Fibroblast of pulmonary artery (primary cell): ENCODE measurements at regions not wholly inside any gene's neighbourhood (a gene's known extent, or its start where the extent isn't known, plus 50 kb on each side); places are given as distances from the start of the nearest gene placed in this dataset.

Source experiments
- DNase-seq: peaks from one replicate; pipeline ENCODE4 v3.0.0-alpha.2; 2010; ENCODE audit warnings: low read depth
- H3K4me3 ChIP-seq: replicated peaks from 2 replicates; pipeline ENCODE4 v1.5.1; 2011; ENCODE audit warnings: low read depth, mild to moderate bottlenecking, control low read depth, low read length, moderate library complexity
- TF ChIP-seq, protein P1 (sequence below): IDR thresholded peaks from 2 replicates; pipeline ENCODE4 v1.5.1; 2011; ENCODE audit warnings: mild to moderate bottlenecking, control low read depth, low read length, inconsistent platforms; ENCODE audit errors: missing control alignments

DNA sequence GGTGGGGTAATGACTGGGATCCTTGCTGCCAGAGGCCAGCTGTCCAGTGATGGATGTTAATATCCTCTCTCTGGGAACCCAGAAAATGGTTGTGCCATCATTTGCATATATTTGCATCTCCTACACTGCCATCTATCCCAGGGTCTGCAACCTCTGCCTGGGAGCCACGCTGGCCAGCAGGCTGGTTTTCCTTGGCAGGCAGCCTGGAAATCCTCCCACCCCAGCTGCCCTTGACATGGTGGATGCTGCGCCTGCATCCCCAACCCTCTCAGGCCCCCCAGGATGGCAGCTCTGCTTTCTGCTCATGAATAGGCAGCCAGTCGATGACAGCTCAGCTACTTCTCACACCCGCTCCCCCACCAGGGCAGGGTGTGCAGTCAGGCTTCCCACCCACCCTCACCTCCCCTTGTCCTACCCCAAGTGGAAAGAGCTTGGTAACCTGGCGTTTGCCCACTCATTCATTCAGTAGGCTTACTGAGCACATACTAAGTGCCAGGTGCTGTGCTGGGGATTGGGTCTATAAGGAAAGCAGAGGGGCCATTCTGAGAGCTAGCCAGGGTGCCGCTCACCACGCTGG, 202.5 kb downstream of the TRIM29 start:
- no peak for DNase-seq
- no peak overlapping the region for H3K4me3 ChIP-seq
- TF ChIP-seq, protein P1, sequence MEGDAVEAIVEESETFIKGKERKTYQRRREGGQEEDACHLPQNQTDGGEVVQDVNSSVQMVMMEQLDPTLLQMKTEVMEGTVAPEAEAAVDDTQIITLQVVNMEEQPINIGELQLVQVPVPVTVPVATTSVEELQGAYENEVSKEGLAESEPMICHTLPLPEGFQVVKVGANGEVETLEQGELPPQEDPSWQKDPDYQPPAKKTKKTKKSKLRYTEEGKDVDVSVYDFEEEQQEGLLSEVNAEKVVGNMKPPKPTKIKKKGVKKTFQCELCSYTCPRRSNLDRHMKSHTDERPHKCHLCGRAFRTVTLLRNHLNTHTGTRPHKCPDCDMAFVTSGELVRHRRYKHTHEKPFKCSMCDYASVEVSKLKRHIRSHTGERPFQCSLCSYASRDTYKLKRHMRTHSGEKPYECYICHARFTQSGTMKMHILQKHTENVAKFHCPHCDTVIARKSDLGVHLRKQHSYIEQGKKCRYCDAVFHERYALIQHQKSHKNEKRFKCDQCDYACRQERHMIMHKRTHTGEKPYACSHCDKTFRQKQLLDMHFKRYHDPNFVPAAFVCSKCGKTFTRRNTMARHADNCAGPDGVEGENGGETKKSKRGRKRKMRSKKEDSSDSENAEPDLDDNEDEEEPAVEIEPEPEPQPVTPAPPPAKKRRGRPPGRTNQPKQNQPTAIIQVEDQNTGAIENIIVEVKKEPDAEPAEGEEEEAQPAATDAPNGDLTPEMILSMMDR = no peak

DNA sequence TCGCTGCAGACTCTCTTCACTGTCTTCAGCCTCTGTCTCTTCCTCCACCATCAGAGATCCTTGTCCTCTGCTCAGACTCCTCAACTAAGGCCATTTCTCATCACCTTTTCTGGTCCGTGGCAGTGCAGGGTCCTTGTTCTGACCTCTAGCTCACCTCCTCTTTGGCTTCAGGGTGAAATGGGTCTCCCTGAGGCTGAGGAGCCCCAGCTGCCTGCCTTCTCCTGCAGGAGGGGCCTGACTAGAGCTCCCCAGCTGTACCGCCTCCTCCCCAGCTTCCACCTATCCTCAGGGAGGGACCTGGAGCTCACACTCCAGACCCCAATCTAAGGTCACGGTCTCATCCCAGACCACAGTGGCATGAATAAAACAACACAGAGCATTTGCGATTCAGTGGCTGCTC, 203.0 kb downstream of the TRIM29 start:
- TF ChIP-seq, protein P1 = no peak
- H3K4me3 ChIP-seq = no peak overlapping the region
- no peak for DNase-seq

- TF ChIP-seq, protein P1 = no peak
Measured at GRCh38 chr11:119934267-119934666, 203.6 kb downstream of the TRIM29 start.

DNA sequence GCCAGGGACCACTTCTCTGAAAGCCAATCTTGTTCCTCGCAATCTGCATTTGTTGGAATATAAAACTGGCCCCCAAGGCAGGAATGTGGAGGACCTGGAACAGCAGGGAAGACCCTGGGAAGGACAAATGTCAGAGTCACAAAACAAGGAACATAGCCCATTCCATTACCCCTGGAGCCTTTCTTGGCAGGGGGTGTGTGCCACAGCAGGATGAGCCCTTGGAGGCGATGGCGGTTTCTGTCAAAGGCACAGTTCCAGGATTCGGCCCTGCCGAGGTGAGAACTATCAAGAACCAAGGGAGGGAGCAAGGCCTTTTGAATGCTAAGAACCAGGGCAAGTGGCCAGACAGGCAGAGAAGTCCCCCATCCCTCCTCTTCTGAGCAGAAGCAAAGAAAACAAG, 204.3 kb downstream of the TRIM29 start:
- no peak overlapping the region for H3K4me3 ChIP-seq
- DNase-seq = no peak
- TF ChIP-seq, protein P1 = no peak

More at GRCh38 chr11:119934267-119934666, 203.6 kb downstream of the TRIM29 start:
- no peak overlapping the region for H3K4me3 ChIP-seq
- DNase-seq = no peak

DNA sequence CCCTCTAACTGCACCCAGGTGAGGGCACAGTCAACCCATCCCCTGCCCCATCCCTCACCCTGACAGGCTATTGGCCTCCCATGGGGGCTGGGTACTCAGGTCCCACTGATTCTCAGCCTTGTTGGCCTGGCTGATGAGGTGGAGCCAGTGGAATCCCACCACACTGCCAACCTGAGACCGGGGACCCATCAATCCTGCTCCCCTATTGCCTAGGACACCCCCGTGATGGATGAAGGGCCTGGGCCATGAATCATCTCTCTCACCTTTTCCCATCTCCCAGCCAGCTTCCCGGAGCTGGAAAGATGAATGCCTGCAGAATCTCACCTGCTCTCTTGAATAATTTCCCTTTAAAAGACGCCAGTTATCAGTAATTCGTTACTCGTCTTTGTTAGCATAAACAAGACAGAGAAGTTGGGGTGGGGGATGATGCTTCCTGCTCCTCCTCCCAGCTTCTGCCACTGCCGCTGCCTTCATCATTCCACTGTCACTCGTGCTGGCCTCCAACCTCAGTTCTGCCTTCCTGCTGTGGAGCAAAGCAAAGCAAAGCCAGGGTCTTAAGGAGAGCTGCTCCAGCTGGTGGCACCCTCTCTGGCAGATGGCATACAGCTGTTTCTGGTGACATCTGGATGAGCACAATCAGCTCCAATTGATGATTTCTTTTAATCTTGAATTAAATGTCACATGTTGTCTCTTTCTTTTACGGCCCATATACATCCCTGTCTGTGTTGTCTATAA, 204.0 kb upstream of the NECTIN1 start:
- TF ChIP-seq, protein P1 = no peak
- DNase-seq = no peak
- no peak overlapping the region for H3K4me3 ChIP-seq

DNA sequence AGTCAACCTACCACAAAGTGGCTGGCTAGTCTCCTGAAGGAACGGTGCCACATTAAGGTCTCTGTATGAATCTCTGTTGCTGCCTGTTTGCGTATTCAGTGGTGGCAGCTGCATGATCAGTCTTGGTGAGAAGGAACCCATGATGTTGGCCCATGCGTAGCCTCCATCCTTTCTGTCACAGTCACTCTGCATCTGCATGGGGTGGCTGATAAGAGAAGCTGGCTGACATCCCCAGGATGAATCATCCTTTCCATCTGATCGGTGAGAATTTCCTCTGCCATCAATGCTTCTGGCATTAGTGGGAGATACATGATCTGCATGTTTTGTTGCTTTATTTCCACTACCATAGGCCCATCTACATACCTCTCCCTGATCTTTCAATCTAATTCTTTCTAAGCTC, 199.0 kb upstream of the NECTIN1 start:
- TF ChIP-seq, protein P1 = no peak
- H3K4me3 ChIP-seq = no peak overlapping the region
- no peak for DNase-seq

DNA sequence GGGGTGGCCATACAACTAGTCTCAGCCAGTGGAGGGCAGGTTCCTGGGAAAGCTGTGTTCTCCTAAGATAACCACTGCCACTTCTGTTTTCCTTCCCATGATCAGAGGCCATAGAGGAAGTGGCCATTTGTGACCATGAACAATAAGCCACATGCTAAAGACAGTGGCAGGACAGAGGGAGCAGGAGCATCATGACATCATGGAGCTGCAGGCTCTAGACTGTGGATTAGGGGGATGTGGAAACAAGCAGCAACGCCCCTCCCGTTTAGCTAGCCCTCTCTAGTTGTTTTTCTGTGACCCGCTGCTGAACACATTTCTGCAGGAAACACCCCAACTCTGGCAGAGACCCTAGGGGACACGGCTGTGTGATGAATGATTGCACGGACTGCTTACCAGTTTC, 195.0 kb upstream of the NECTIN1 start:
- H3K4me3 ChIP-seq = no peak overlapping the region
- DNase-seq = no peak
- TF ChIP-seq, protein P1 = no peak
